Colonic mucosa (tissue), 4 donors: ENCODE measurements at regions not wholly inside any gene's neighbourhood (a gene's known extent, or its start where the extent isn't known, plus 50 kb on each side); places are given as distances from the start of the nearest gene placed in this dataset.
A peak's percentile ranks its signal among the peaks of the same experiment; 100 is the strongest.

Experiments
- DNase-seq: peaks from one replicate; pipeline ENCODE4 v3.0.0-alpha.2; 2020
- H3K27ac ChIP-seq: fragments of 200-600 bp; one replicate; pipeline ENCODE4 v1.8.0; 2021
- H3K27me3 ChIP-seq: fragments of 200-600 bp; one replicate; pipeline ENCODE4 v1.8.0; 2021
- H3K36me3 ChIP-seq: fragments of 200-600 bp; one replicate; pipeline ENCODE4 v1.8.0; 2021
- H3K4me1 ChIP-seq: fragments of 200-600 bp; one replicate; pipeline ENCODE4 v1.8.0; 2021; ENCODE audit warnings: mild to moderate bottlenecking
- H3K4me3 ChIP-seq: fragments of 200-600 bp; one replicate; pipeline ENCODE4 v1.8.0; 2021
- H3K9ac ChIP-seq, 2 donors: one replicate each; pipeline ENCODE4 v1.7.0; 2013; ENCODE audit warnings: control low read depth in 2 of 2, low read depth in 2 of 2, low read length in 2 of 2
- H3K9me3 ChIP-seq: fragments of 200-600 bp; one replicate; pipeline ENCODE4 v1.8.0; 2021
- CTCF ChIP-seq: fragments of 200-600 bp; IDR thresholded peaks from one replicate; pipeline ENCODE4 v1.8.0; 2022; ENCODE audit warnings: antibody characterized with exemption, mild to moderate bottlenecking
- intact Hi-C: fragments of 100-400 bp; cut with DNase I; formaldehyde crosslinking; loops from one replicate; pipeline ENCODE4 v1.14.1; 2022
- donor health status: healthy.
- donor health status: DM: no; HTN: no; CAD: no.
- donor health status: DM: no; HTN: no; CAD: no.

- TF ChIP-seq CTCF, result no peak
- Histone ChIP-seq H3K4me3 (no peak overlapping the region), H3K36me3 (no peaks in the 10 kb centered on the region), H3K9me3 (no peaks in the 10 kb centered on the region), H3K4me1 (no peaks in the 10 kb centered on the region), H3K27me3 (no peaks in the 10 kb centered on the region), H3K9ac (no peak overlapping the region), H3K27ac (no peak overlapping the region)
- intact Hi-C loops, result no loop called here
- peak; percentile 17 for DNase-seq
These were observed 369.4 kb downstream of the TMEM161B start for GRCh38 chr5:87899208-87899661.

GRCh38 chr5:87898574-87898973 lies 370.1 kb downstream of the TMEM161B start:
- H3K4me1 ChIP-seq, result no peaks in the 10 kb centered on the region
- intact Hi-C loops, result no loop called here
- H3K4me3 ChIP-seq, result no peak overlapping the region
- H3K36me3 ChIP-seq, result no peaks in the 10 kb centered on the region
- no peak for TF ChIP-seq CTCF
- no peaks in the 10 kb centered on the region for H3K9me3 ChIP-seq
- no peaks in the 10 kb centered on the region for H3K27me3 ChIP-seq
- no peak for DNase-seq
- no peak overlapping the region for H3K9ac ChIP-seq
- H3K27ac ChIP-seq, result no peak overlapping the region

- Histone ChIP-seq H3K9me3 (no peaks in the 10 kb centered on the region), H3K27ac (no peak overlapping the region), H3K4me1 (no peaks in the 10 kb centered on the region), H3K27me3 (no peaks in the 10 kb centered on the region), H3K4me3 (no peak overlapping the region), H3K36me3 (no peaks in the 10 kb centered on the region), H3K9ac (no peak overlapping the region)
- no peak for DNase-seq
- intact Hi-C loops, result no loop called here
- TF ChIP-seq CTCF, result no peak
These were observed 380.5 kb downstream of the TMEM161B start for GRCh38 chr5:87888139-87888538.

GRCh38 chr5:87887247-87887646 lies 381.4 kb downstream of the TMEM161B start:
- intact Hi-C loops, result no loop called here
- no peak for TF ChIP-seq CTCF
- Histone ChIP-seq H3K9ac (no peak overlapping the region), H3K27me3 (no peaks in the 10 kb centered on the region), H3K4me1 (no peaks in the 10 kb centered on the region), H3K9me3 (no peaks in the 10 kb centered on the region), H3K4me3 (no peak overlapping the region), H3K36me3 (no peaks in the 10 kb centered on the region), H3K27ac (no peak overlapping the region)
- DNase-seq, result no peak

- intact Hi-C loops, result no loop called here
- TF ChIP-seq CTCF, result no peak
- H3K4me1 ChIP-seq, result no peaks in the 10 kb centered on the region
- no peak overlapping the region for H3K9ac ChIP-seq
- no peaks in the 10 kb centered on the region for H3K27me3 ChIP-seq
- no peak overlapping the region for H3K27ac ChIP-seq
- H3K4me3 ChIP-seq, result no peak overlapping the region
- H3K9me3 ChIP-seq, result no peaks in the 10 kb centered on the region
- no peak for DNase-seq
- H3K36me3 ChIP-seq, result no peaks in the 10 kb centered on the region
These were observed 382.5 kb downstream of the TMEM161B start for GRCh38 chr5:87886164-87886563.

GRCh38 chr5:87885758-87886157 lies 382.9 kb downstream of the TMEM161B start:
- H3K4me1 ChIP-seq, result no peaks in the 10 kb centered on the region
- no peak overlapping the region for H3K9ac ChIP-seq
- no peak for DNase-seq
- no peak overlapping the region for H3K27ac ChIP-seq
- H3K9me3 ChIP-seq, result no peaks in the 10 kb centered on the region
- TF ChIP-seq CTCF, result no peak
- intact Hi-C loops, result no loop called here
- no peak overlapping the region for H3K4me3 ChIP-seq
- no peaks in the 10 kb centered on the region for H3K36me3 ChIP-seq
- H3K27me3 ChIP-seq, result no peaks in the 10 kb centered on the region
